Fibroblast of lung (primary cell): ENCODE measurements at regions not wholly inside any gene's neighbourhood (a gene's known extent, or its start where the extent isn't known, plus 50 kb on each side); places are given as distances from the start of the nearest gene placed in this dataset.
A peak's percentile ranks its signal among the peaks of the same experiment; 100 is the strongest.

Source experiments
- DNase-seq, 2 donors: peaks; one replicate each; pipeline versions ENCODE4 v3.0.0 to v3.0.0-alpha.2; 2010; ENCODE audit warnings: low read depth in 2 of 2
- H2AFZ ChIP-seq: 2 replicates; pipeline ENCODE4 v1.5.1; 2012; ENCODE audit warnings: low read length, control low read depth, inconsistent platforms
- H3K27ac ChIP-seq: 2 replicates; pipeline ENCODE4 v1.5.1; 2011; ENCODE audit warnings: low read length, control low read depth; ENCODE audit not compliant: insufficient read depth
- H3K27me3 ChIP-seq: 2 replicates; pipeline ENCODE4 v1.5.1; 2011; ENCODE audit warnings: mild to moderate bottlenecking, low read length; ENCODE audit not compliant: control insufficient read depth, insufficient read depth
- H3K36me3 ChIP-seq: 2 replicates; pipeline ENCODE4 v1.5.1; 2011; ENCODE audit warnings: low read length; ENCODE audit not compliant: control insufficient read depth, insufficient read depth
- H3K4me1 ChIP-seq: 2 replicates; pipeline ENCODE4 v1.5.1; 2011; ENCODE audit warnings: low read length; ENCODE audit not compliant: control insufficient read depth, insufficient read depth; ENCODE audit errors: extremely low read depth
- H3K4me2 ChIP-seq: 2 replicates; pipeline ENCODE4 v1.5.1; 2011; ENCODE audit warnings: low read length, control low read depth; ENCODE audit not compliant: insufficient read depth; ENCODE audit errors: extremely low read depth
- H3K4me3 ChIP-seq, 4 experiments: fragments of 200-600 bp in 1 of 4; sonication (generic) in 1 of 4; replicated peaks in 1 of 4; 2 replicates each; pipeline ENCODE4 v1.5.1; 2011 to 2016; ENCODE audit warnings: low read length in 4 of 4, low read depth in 3 of 4, mild to moderate bottlenecking in 3 of 4, control low read depth in 2 of 4, inconsistent platforms in 1 of 4, mixed read lengths in 1 of 4; ENCODE audit not compliant: insufficient read depth in 1 of 4; ENCODE audit errors: control extremely low read depth in 1 of 4
- H3K79me2 ChIP-seq: 2 replicates; pipeline ENCODE4 v1.5.1; 2012; ENCODE audit warnings: mild to moderate bottlenecking, low read length, inconsistent platforms; ENCODE audit not compliant: control insufficient read depth, insufficient read depth
- H3K9ac ChIP-seq: 2 replicates; pipeline ENCODE4 v1.5.1; 2011; ENCODE audit warnings: mild to moderate bottlenecking, low read length, control low read depth; ENCODE audit not compliant: insufficient read depth
- H3K9me3 ChIP-seq: 2 replicates; pipeline ENCODE4 v1.5.1; 2012; ENCODE audit warnings: low read depth, low read length; ENCODE audit not compliant: control insufficient read depth, insufficient read depth
- H4K20me1 ChIP-seq: 2 replicates; pipeline ENCODE4 v1.5.1; 2011; ENCODE audit warnings: low read length; ENCODE audit not compliant: control insufficient read depth, insufficient read depth; ENCODE audit errors: extremely low read depth
- CTCF ChIP-seq, 2 donors: IDR thresholded peaks in 1 of 2; conservative IDR thresholded peaks in 1 of 2; 1 replicate in 1 of 2; 2 replicates in 1 of 2; pipeline ENCODE4 v1.5.1; 2011 to 2012; ENCODE audit warnings: low read length in 2 of 2, control low read depth in 1 of 2, inconsistent platforms in 1 of 2, low read depth in 1 of 2, mild to moderate bottlenecking in 1 of 2
- EZH2 ChIP-seq: IDR thresholded peaks from 2 replicates; pipeline ENCODE4 v1.5.1; 2012; ENCODE audit warnings: low read length, control low read depth, mild to moderate bottlenecking; ENCODE audit errors: missing control alignments

- Histone ChIP-seq H3K9ac (no peak overlapping the region), H3K79me2 (no peaks in the 10 kb centered on the region), H3K9me3 (no peaks in the 10 kb centered on the region), H2AFZ (no peak overlapping the region), H3K4me2 (peak overlapping the region; percentile 35), H3K27me3 (no peaks in the 10 kb centered on the region), H3K36me3 (no peaks in the 10 kb centered on the region), H3K4me1 (no peaks in the 10 kb centered on the region), H4K20me1 (no peaks in the 10 kb centered on the region), H3K27ac (no peak overlapping the region), H3K4me3 (no peak overlapping the region)
- TF ChIP-seq EZH2 = no peak
- TF ChIP-seq CTCF (conservative IDR thresholded peaks at IDR 0.05 in 1 of 2, IDR thresholded peaks at IDR 0.05 in 1 of 2; ENCODE audit: low read depth in 1 of 2, low read length in 2 of 2) = no peak
- peak in 1 of 2 donors; percentile 34 for DNase-seq
Observed at GRCh38 chr9:87307848-87308247, 189.8 kb upstream of the DAPK1 start.

- H3K79me2 ChIP-seq = no peaks in the 10 kb centered on the region
- no peak overlapping the region for H3K4me2 ChIP-seq
- no peaks in the 10 kb centered on the region for H3K4me1 ChIP-seq
- no peak overlapping the region for H3K9ac ChIP-seq
- no peak overlapping the region for H2AFZ ChIP-seq
- H3K27me3 ChIP-seq = no peaks in the 10 kb centered on the region
- TF ChIP-seq EZH2 (no peak), CTCF (conservative IDR thresholded peaks at IDR 0.05 in 1 of 2, IDR thresholded peaks at IDR 0.05 in 1 of 2; ENCODE audit: low read depth in 1 of 2, low read length in 2 of 2) (no peak)
- H3K4me3 ChIP-seq = no peak overlapping the region
- DNase-seq = peak in 1 of 2 donors; percentile 43
- H3K36me3 ChIP-seq = no peaks in the 10 kb centered on the region
- H3K9me3 ChIP-seq = no peaks in the 10 kb centered on the region
- no peak overlapping the region for H3K27ac ChIP-seq
- no peaks in the 10 kb centered on the region for H4K20me1 ChIP-seq
Observed at GRCh38 chr9:87309236-87309635, 188.4 kb upstream of the DAPK1 start.

GRCh38 chr9:87310827-87311523, 186.7 kb upstream of the DAPK1 start:
- DNase-seq = no peak
- Histone ChIP-seq H3K27ac (no peak overlapping the region), H3K4me3 (no peak overlapping the region), H3K9ac (no peak overlapping the region), H3K4me2 (no peak overlapping the region), H3K79me2 (no peaks in the 10 kb centered on the region), H3K4me1 (no peaks in the 10 kb centered on the region), H3K36me3 (no peaks in the 10 kb centered on the region), H4K20me1 (no peaks in the 10 kb centered on the region), H3K9me3 (no peaks in the 10 kb centered on the region), H2AFZ (no peak overlapping the region), H3K27me3 (no peaks in the 10 kb centered on the region)
- TF ChIP-seq CTCF (conservative IDR thresholded peaks at IDR 0.05 in 1 of 2, IDR thresholded peaks at IDR 0.05 in 1 of 2; ENCODE audit: low read depth in 1 of 2, low read length in 2 of 2) (no peak), EZH2 (no peak)
